GM10248 (cell line): ENCODE measurements at regions not wholly inside any gene's neighbourhood (a gene's known extent, or its start where the extent isn't known, plus 50 kb on each side); places are given as distances from the start of the nearest gene placed in this dataset.

Experiments
- CTCF ChIA-PET: fragments of 300-600 bp; sonication (Branson Sonifier 250); formaldehyde crosslinking; extraction: SDS; loops from one replicate; lab custom pipeline; 2021; ENCODE audit warnings: antibody characterized with exemption; lab: Yijun Ruan, JAX
- POLR2A ChIA-PET: fragments of 350-650 bp; sonication (Branson Sonifier 250); formaldehyde crosslinking; extraction: SDS; loops from one replicate; lab custom pipeline; 2020; ENCODE audit warnings: antibody characterized with exemption; lab: Yijun Ruan, JAX
- DNase-seq: peaks from one replicate; pipeline ENCODE4 v3.0.0; 2012; ENCODE audit errors: extremely low spot score
- TF ChIP-seq, protein P1 (sequence below): IDR thresholded peaks from 2 replicates; pipeline ENCODE4 v1.5.1; 2012; ENCODE audit warnings: mild to moderate bottlenecking, low read depth; ENCODE audit errors: extremely low read depth, missing control alignments, control extremely low read depth

DNA sequence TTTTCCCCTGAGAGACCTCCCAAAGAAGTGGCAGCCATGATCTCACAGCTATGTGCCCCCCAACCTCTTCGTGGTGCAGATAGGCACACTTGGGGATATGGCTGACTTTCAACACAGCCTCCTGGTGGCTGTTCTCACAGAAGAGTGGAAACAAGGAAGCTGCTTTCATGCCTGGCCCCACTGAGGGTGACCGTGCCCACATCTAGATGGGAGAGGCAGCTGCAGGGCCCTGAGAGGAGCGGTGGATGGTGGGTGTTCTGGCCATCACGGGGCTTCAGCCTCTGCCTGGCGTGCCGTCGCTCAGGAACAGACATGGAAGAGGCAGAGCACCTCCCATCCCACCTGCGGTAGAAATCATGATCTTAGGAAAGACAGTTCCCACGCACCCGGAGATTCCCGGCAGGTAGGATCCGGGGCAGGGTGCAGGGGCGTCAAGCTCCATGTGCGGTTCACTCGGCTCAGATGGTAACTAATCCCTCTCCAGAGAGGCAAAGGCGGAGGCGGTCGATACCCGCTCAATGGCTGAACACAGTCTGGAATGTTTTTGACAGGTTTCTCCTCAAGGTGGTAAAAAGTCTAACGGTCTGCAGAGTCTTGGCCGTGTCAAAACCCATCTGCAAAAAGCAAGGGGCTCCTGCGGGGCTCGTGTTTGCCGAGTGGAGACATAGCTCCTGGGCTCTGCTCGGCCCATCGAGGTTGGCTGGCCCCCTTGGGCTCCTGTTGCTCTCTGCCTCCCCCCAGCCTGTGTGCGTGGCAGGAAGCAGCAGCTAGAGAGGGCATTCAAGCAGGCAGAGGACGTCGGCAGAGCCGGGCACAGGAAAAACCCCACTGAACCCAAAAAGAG is 225.2 kb upstream of the RTL1 start:
- CTCF ChIA-PET: no interaction called here

DNA sequence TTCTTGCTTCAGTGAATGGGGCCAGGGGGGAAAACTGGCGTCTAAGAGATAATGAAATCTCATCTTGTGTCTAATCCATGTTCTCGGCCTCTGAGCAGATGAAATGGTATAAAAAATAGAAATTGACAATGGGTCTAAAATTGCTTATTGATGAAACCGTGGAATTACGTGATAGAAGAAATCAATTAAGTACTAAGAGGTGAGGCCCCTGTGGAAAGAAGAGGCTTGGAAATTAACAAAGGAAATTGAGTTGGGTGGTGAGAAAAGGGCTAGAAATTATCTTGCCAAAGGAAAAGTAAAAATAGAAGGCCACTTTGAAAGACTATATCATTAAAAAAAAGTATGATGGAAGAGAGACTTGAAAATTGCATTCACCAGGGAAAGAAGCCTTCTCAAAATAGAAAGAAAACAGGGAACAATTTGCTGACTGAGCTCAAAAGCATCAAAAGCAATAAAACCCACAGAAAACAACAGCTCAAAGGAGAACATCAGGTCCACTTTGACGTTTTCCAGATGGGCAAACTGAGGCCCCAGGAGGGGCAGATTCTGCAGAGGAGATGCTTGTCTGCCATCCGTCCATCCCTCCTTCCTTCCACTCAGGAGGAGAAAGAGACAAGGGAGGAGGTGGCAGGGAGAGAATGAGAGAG is 226.1 kb upstream of the RTL1 start:
- CTCF ChIA-PET: no interaction called here
- no peak for DNase-seq
- TF ChIP-seq, protein P1, sequence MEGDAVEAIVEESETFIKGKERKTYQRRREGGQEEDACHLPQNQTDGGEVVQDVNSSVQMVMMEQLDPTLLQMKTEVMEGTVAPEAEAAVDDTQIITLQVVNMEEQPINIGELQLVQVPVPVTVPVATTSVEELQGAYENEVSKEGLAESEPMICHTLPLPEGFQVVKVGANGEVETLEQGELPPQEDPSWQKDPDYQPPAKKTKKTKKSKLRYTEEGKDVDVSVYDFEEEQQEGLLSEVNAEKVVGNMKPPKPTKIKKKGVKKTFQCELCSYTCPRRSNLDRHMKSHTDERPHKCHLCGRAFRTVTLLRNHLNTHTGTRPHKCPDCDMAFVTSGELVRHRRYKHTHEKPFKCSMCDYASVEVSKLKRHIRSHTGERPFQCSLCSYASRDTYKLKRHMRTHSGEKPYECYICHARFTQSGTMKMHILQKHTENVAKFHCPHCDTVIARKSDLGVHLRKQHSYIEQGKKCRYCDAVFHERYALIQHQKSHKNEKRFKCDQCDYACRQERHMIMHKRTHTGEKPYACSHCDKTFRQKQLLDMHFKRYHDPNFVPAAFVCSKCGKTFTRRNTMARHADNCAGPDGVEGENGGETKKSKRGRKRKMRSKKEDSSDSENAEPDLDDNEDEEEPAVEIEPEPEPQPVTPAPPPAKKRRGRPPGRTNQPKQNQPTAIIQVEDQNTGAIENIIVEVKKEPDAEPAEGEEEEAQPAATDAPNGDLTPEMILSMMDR: no peak
- POLR2A ChIA-PET: no interaction called here

More for the DNA sequence above, 225.2 kb upstream of the RTL1 start:
- no peak for DNase-seq
- TF ChIP-seq, protein P1: no peak
- POLR2A ChIA-PET: no interaction called here

DNA sequence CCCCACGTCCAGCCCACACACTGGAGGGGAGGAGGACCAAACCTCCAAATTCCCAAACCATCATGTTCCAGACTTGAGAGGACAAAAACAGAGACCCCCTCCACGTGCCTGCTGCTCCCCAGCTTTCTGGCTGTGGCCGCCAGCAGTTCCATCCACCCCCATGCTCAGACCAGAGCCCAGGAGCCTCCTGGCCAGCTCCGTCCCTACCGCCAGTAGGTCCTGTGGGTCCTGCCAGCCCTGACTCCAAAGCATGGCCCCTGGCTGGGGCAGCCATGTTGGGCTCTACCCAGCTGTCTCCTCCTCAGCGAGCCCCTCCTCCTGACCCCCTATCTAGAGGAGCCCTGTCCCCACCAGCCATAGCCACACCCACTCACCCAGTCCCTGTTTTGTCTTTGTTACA is 227.3 kb upstream of the RTL1 start:
- ChIA-PET CTCF (no interaction called here), POLR2A (no interaction called here)
- TF ChIP-seq, protein P1: no peak
- no peak for DNase-seq

DNA sequence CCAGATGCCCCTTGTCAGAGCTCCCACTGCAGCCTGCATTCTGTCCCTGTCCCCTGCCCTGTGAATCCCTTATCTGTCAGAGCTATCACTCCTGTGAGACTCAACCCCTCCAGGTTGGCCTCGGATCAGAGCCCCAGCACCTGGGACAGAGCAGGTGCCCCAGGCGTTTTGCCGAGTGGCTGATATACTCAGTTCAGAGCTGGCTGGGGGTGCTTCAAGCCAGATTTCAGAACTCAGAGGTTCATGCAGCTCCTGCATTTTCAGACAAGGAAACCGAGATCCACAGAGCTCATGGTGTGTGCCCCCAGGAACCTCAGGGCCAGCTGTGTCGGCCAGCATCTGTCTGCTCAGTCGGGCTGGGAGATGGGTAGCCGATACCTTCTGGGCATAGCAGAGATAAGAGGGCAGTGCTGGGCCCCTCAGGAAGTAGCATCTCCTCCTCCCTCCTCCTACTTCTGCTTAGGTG is 228.0 kb upstream of the RTL1 start:
- TF ChIP-seq, protein P1: no peak
- POLR2A ChIA-PET: no interaction called here
- DNase-seq: no peak
- CTCF ChIA-PET: no interaction called here

DNA sequence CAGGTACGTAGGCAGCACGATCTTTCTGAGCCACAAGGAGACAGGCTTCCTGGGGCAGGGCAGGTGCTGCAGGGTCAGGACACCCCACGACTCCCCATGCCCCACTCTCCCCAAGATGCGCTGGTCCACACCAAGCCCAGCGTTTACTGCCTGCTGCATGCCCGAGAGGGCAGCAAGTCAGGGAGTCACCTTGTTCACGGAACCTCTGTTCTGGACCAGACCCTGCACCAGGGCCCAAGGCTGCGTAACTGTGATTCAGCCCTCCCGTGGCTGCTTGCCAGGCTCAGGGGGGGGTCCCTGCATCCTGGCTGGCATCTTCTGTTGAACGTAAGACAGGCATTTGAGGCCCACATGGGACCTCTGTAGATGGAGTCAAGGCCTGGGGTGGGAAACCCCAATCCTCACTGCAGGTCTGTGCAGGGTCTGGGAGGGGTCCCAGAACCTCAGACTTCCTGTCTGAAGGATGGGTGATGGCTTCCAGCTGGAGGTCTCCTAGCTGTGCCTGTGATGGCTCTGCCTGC is 228.6 kb upstream of the RTL1 start:
- ChIA-PET CTCF (no interaction called here), POLR2A (no interaction called here)
- TF ChIP-seq, protein P1: no peak
- DNase-seq: no peak

DNA sequence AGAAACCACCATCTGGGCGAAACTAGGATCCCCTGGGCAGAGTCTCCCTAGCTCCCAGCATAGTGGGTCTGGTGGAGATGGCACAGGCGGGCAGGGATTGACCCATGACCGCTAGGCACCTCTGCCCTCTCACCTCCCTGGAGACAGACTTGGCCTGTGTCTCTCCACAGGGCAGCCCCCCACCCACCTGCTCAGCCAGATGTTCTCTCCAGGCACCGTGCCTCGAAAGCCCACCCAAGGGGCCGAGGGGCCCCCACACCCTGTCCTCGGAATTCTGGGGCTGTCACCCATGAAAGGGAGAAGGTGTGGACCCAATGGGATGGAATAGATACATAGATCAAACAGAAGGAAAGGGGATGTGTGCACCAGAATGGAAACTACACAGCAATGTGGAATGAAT is 229.1 kb upstream of the RTL1 start:
- TF ChIP-seq, protein P1: no peak
- ChIA-PET POLR2A (no interaction called here), CTCF (no interaction called here)
- DNase-seq: no peak
